H1 (cell line): ENCODE measurements at regions not wholly inside any gene's neighbourhood (a gene's known extent, or its start where the extent isn't known, plus 50 kb on each side); places are given as distances from the start of the nearest gene placed in this dataset.

ENCODE experiments used
- CTCF ChIA-PET: fragments of 300-600 bp; sonication (Branson Sonifier 250); formaldehyde crosslinking; loops from one replicate; lab custom pipeline; 2021; ENCODE audit not compliant: partially characterized antibody; lab: Charles Lee
- POLR2A ChIA-PET: fragments of 300-600 bp; sonication (Branson Sonifier 250); formaldehyde crosslinking; loops from one replicate; lab custom pipeline; 2021; ENCODE audit warnings: inconsistent platforms; ENCODE audit not compliant: partially characterized antibody; lab: Charles Lee
- DNase-seq, 2 experiments: peaks; one replicate each; pipeline versions ENCODE4 v3.0.0 to v3.0.0-alpha.2; 2010 to 2022; ENCODE audit warnings: low spot score in 2 of 2, low read depth in 1 of 2, mixed read lengths in 1 of 2
- FAIRE-seq: peaks from 2 replicates; lab custom pipeline; 2011; peaks lifted over from hg19 to GRCh38; lab: Jason Lieb, UNC
- H2AFZ ChIP-seq: 2 replicates; pipeline ENCODE4 v1.8.1; 2012; ENCODE audit warnings: low read length, inconsistent platforms
- H2AK5ac ChIP-seq: 2 replicates; pipeline ENCODE4 v1.6.1; 2013; ENCODE audit warnings: low read depth, low read length
- H2BK120ac ChIP-seq: replicated peaks from 2 replicates; pipeline ENCODE3; 2013; ENCODE audit warnings: low read depth, low read length, inconsistent platforms
- H2BK12ac ChIP-seq: 2 replicates; pipeline ENCODE4 v1.6.1; 2013; ENCODE audit warnings: low read depth, low read length
- H2BK15ac ChIP-seq: 2 replicates; pipeline ENCODE4 v1.6.1; 2013; ENCODE audit warnings: low read length
- H2BK20ac ChIP-seq: 2 replicates; pipeline ENCODE4 v1.6.1; 2013; ENCODE audit warnings: low read length
- H2BK5ac ChIP-seq: 2 replicates; pipeline ENCODE4 v1.6.1; 2013; ENCODE audit warnings: low read depth, low read length
- H3K14ac ChIP-seq: 2 replicates; pipeline ENCODE4 v1.6.1; 2013; ENCODE audit warnings: inconsistent platforms; ENCODE audit not compliant: insufficient read length
- H3K18ac ChIP-seq: 2 replicates; pipeline ENCODE4 v1.6.1; 2013; ENCODE audit warnings: low read length; ENCODE audit errors: extremely low read depth
- H3K23ac ChIP-seq: 2 replicates; pipeline ENCODE4 v1.6.1; 2013; ENCODE audit warnings: inconsistent platforms; ENCODE audit not compliant: insufficient read length
- H3K23me2 ChIP-seq: 2 replicates; pipeline ENCODE4 v1.6.1; 2013; ENCODE audit warnings: low read depth, low read length
- H3K27ac ChIP-seq: 2 replicates; pipeline ENCODE4 v1.6.1; 2011; ENCODE audit warnings: low read depth, low read length, inconsistent platforms
- H3K27me3 ChIP-seq, 4 experiments: replicated peaks in 1 of 4; 1 replicate in 1 of 4; 2 replicates in 3 of 4; pipeline versions ENCODE4 v1.6.1 to v1.8.1; 2011 to 2013; ENCODE audit warnings: low read length in 3 of 4, mild to moderate bottlenecking in 3 of 4, inconsistent platforms in 2 of 4, mixed read lengths in 2 of 4, moderate library complexity in 1 of 4; ENCODE audit not compliant: control insufficient read depth in 3 of 4, insufficient read depth in 3 of 4; ENCODE audit errors: extremely low read depth in 1 of 4
- H3K36me3 ChIP-seq, 4 experiments: 2 replicates each; pipeline versions ENCODE4 v1.6.1 to v1.8.1; 2011 to 2013; ENCODE audit warnings: mild to moderate bottlenecking in 4 of 4, low read length in 3 of 4, moderate library complexity in 2 of 4, control low read depth in 1 of 4, inconsistent platforms in 1 of 4; ENCODE audit not compliant: insufficient read depth in 4 of 4, control insufficient read depth in 2 of 4
- H3K4ac ChIP-seq: replicated peaks from 2 replicates; pipeline ENCODE3; 2013; ENCODE audit warnings: low read length, low read depth, mixed read lengths, inconsistent platforms; ENCODE audit not compliant: insufficient read length
- H3K4me1 ChIP-seq, 4 experiments: replicated peaks in 1 of 4; 1 replicate in 1 of 4; 2 replicates in 3 of 4; pipeline versions ENCODE4 v1.6.1 to v1.8.1; 2011 to 2013; ENCODE audit warnings: low read length in 3 of 4, inconsistent platforms in 2 of 4, mixed read lengths in 1 of 4; ENCODE audit not compliant: insufficient read depth in 4 of 4, control insufficient read depth in 3 of 4
- H3K4me2 ChIP-seq, 2 experiments: 2 replicates each; pipeline versions ENCODE4 v1.6.1 to v1.8.1; 2011 to 2013; ENCODE audit warnings: low read depth in 2 of 2, low read length in 2 of 2, control low read depth in 1 of 2, inconsistent platforms in 1 of 2, mild to moderate bottlenecking in 1 of 2; ENCODE audit not compliant: insufficient read depth in 1 of 2
- H3K4me3 ChIP-seq, 4 experiments: fragments of 200-600, 300-600 bp in 1 of 4; sonication (generic), shearing (Covaris generic), sonication (Bioruptor Twin) in 1 of 4; 2 replicates each; pipeline versions ENCODE4 v1.5.1 to v1.8.1; 2011 to 2016; ENCODE audit warnings: low read length in 4 of 4, low read depth in 3 of 4, control low read depth in 2 of 4, inconsistent platforms in 2 of 4, mild to moderate bottlenecking in 2 of 4, mixed read lengths in 1 of 4, moderate library complexity in 1 of 4; ENCODE audit not compliant: insufficient read depth in 2 of 4; ENCODE audit errors: extremely low read depth in 1 of 4
- H3K56ac ChIP-seq: replicated peaks from 2 replicates; pipeline ENCODE3; 2013; ENCODE audit warnings: low read depth, mild to moderate bottlenecking, mixed read lengths, low read length, inconsistent platforms; ENCODE audit not compliant: insufficient read length
- H3K79me1 ChIP-seq: 2 replicates; pipeline ENCODE4 v1.6.1; 2013; ENCODE audit warnings: low read depth, low read length, control low read depth
- H3K79me2 ChIP-seq, 2 experiments: 2 replicates each; pipeline versions ENCODE4 v1.6.1 to v1.8.1; 2012 to 2013; ENCODE audit warnings: low read length in 2 of 2, mild to moderate bottlenecking in 2 of 2, inconsistent platforms in 1 of 2; ENCODE audit not compliant: insufficient read depth in 2 of 2, control insufficient read depth in 1 of 2
- H3K9ac ChIP-seq, 4 experiments: replicated peaks in 1 of 4; 1 replicate in 1 of 4; 2 replicates in 3 of 4; pipeline versions ENCODE4 v1.6.1 to v1.8.1; 2011 to 2013; ENCODE audit warnings: low read depth in 3 of 4, low read length in 3 of 4, control low read depth in 2 of 4, mild to moderate bottlenecking in 2 of 4, moderate library complexity in 2 of 4, inconsistent platforms in 1 of 4; ENCODE audit errors: extremely low read depth in 1 of 4
- H3K9me3 ChIP-seq, 2 experiments: 2 replicates each; pipeline versions ENCODE4 v1.6.1 to v1.8.1; 2012 to 2013; ENCODE audit warnings: mild to moderate bottlenecking in 2 of 2, moderate library complexity in 2 of 2, control low read depth in 1 of 2, inconsistent platforms in 1 of 2, low read depth in 1 of 2, low read length in 1 of 2, mixed read lengths in 1 of 2; ENCODE audit not compliant: insufficient read depth in 2 of 2
- H4K20me1 ChIP-seq, 2 experiments: replicated peaks in 1 of 2; 2 replicates each; pipeline versions ENCODE3 to v1.8.1; 2011 to 2013; ENCODE audit warnings: inconsistent platforms in 2 of 2, low read length in 2 of 2, mild to moderate bottlenecking in 1 of 2; ENCODE audit not compliant: insufficient read depth in 2 of 2, control insufficient read depth in 1 of 2
- H4K5ac ChIP-seq: 2 replicates; pipeline ENCODE4 v1.6.1; 2013; ENCODE audit warnings: low read length, low read depth, mixed read lengths, inconsistent platforms; ENCODE audit not compliant: insufficient read length
- H4K8ac ChIP-seq: 2 replicates; pipeline ENCODE4 v1.8.0; 2013; ENCODE audit warnings: mild to moderate bottlenecking, moderate library complexity, low read length, inconsistent platforms; ENCODE audit not compliant: insufficient read depth; ENCODE audit errors: extremely low read depth
- H4K91ac ChIP-seq: replicated peaks from 2 replicates; pipeline ENCODE3; 2013; ENCODE audit warnings: low read length, mixed read lengths, inconsistent platforms; ENCODE audit not compliant: insufficient read length
- ATF2 ChIP-seq: IDR thresholded peaks from 2 replicates; pipeline ENCODE4 v1.6.1; 2012; ENCODE audit warnings: low read length, inconsistent platforms
- BRCA1 ChIP-seq: IDR thresholded peaks from 2 replicates; pipeline ENCODE4 v1.6.1; 2012; ENCODE audit warnings: low read depth, low read length, improper control_type of control experiment
- CBX5 ChIP-seq: fragments of 300-800, 300-1000 bp; sonication (generic); IDR thresholded peaks from 2 replicates; pipeline ENCODE4 v1.7.1; 2016; ENCODE audit warnings: antibody characterized with exemption, low read length, low read depth
- CBX8 ChIP-seq: fragments of 300-800, 300-1000 bp; sonication (generic); IDR thresholded peaks from 2 replicates; pipeline ENCODE4 v1.7.1; 2016; ENCODE audit warnings: low read depth, low read length, borderline replicate concordance
- HDAC6 ChIP-seq: IDR thresholded peaks from one replicate; pipeline ENCODE4 v1.7.1; 2012; ENCODE audit warnings: low read depth, mild to moderate bottlenecking, inconsistent platforms, low read length, moderate library complexity
- RAD21 ChIP-seq, 2 experiments: IDR thresholded peaks in 1 of 2; conservative IDR thresholded peaks in 1 of 2; 2 replicates each; pipeline ENCODE4 v1.6.1; 2011; ENCODE audit warnings: low read depth in 2 of 2, low read length in 2 of 2, improper control_type of control experiment in 1 of 2, inconsistent platforms in 1 of 2, mild to moderate bottlenecking in 1 of 2, moderate library complexity in 1 of 2
- RXRA ChIP-seq: IDR thresholded peaks from 2 replicates; pipeline ENCODE4 v1.6.1; 2011; ENCODE audit warnings: low read depth, mild to moderate bottlenecking, low read length, moderate library complexity; ENCODE audit not compliant: insufficient read depth
- SIN3A ChIP-seq, 2 experiments: IDR thresholded peaks in 1 of 2; conservative IDR thresholded peaks in 1 of 2; 2 replicates each; pipeline ENCODE4 v1.6.1; 2011 to 2012; ENCODE audit warnings: low read length in 2 of 2, improper control_type of control experiment in 1 of 2, low read depth in 1 of 2, mild to moderate bottlenecking in 1 of 2
- SIRT6 ChIP-seq: IDR thresholded peaks from one replicate; pipeline ENCODE4 v1.7.1; 2012; ENCODE audit warnings: low read length, inconsistent platforms
- SUZ12 ChIP-seq: fragments of 200-600 bp; sonication (generic); IDR thresholded peaks from 2 replicates; pipeline ENCODE4 v1.6.1; 2012; ENCODE audit warnings: mild to moderate bottlenecking, inconsistent platforms, low read length, moderate library complexity, mixed read lengths
- TAF7 ChIP-seq: optimal IDR thresholded peaks from 2 replicates; pipeline ENCODE3; 2011; ENCODE audit warnings: low read depth, mild to moderate bottlenecking, inconsistent platforms, low read length, moderate library complexity, borderline replicate concordance
- TCF12 ChIP-seq: IDR thresholded peaks from 2 replicates; pipeline ENCODE4 v1.6.1; 2011; ENCODE audit warnings: low read depth, mild to moderate bottlenecking, low read length
- WGBS, 2 experiments: shearing (Covaris generic) in 1 of 2; methylation state at CpG; one replicate each; pipeline versions ENCODE4 v1.1.6 to v1.1.7; 2013 to 2015; ENCODE audit warnings: low lambda C conversion rate in 2 of 2, mixed read lengths in 2 of 2, inconsistent platforms in 1 of 2, low coverage in 1 of 2, missing lambda C conversion rate in 1 of 2; ENCODE audit not compliant: insufficient replicate concordance in 2 of 2, insufficient coverage in 1 of 2, insufficient read length in 1 of 2; ENCODE audit errors: extremely low coverage in 1 of 2, missing lambda C conversion rate in 1 of 2; 5-methylcytosine and 5-hydroxymethylcytosine counted together

- no peak overlapping the region for H3K4me3 ChIP-seq
- no peak overlapping the region for H3K18ac ChIP-seq
- FAIRE-seq (no peak), DNase-seq (no peak)
- no peaks in the 10 kb centered on the region for H3K27me3 ChIP-seq
- H2AK5ac ChIP-seq, result no peak overlapping the region
- H4K5ac ChIP-seq, result no peak overlapping the region
- H4K20me1 ChIP-seq, result no peaks in the 10 kb centered on the region
- no peak overlapping the region for H3K23ac ChIP-seq
- no peak overlapping the region for H2BK20ac ChIP-seq
- H2BK12ac ChIP-seq, result no peak overlapping the region
- H3K4ac ChIP-seq, result no peak overlapping the region
- H3K79me2 ChIP-seq, result no peaks in the 10 kb centered on the region
- H2AFZ ChIP-seq, result no peak overlapping the region
- H3K4me1 ChIP-seq, result no peaks in the 10 kb centered on the region
- H3K9ac ChIP-seq, result no peak overlapping the region
- no peaks in the 10 kb centered on the region for H3K79me1 ChIP-seq
- ChIA-PET POLR2A (no interaction called here), CTCF (no interaction called here)
- no peak overlapping the region for H2BK5ac ChIP-seq
- H2BK15ac ChIP-seq, result no peak overlapping the region
- no peak overlapping the region for H3K56ac ChIP-seq
- no peaks in the 10 kb centered on the region; the same call in 1 of the 2 replicates for H3K23me2 ChIP-seq
- 81% methylated on average over 1 of the region's 1 CpG; no CpG with 5 or more reads in 1 of the 2 experiments for WGBS, 2 experiments
- H4K8ac ChIP-seq, result no peak overlapping the region
- H3K14ac ChIP-seq, result no peak overlapping the region
- no peak overlapping the region for H3K27ac ChIP-seq
- H3K36me3 ChIP-seq, result no peaks in the 10 kb centered on the region
- H3K4me2 ChIP-seq, result no peak overlapping the region
- no peak overlapping the region for H4K91ac ChIP-seq
- H3K9me3 ChIP-seq, result peaks cover 0 to 4% of the 10 kb centered on the region in 2 experiments; a peak in 1 of 4 replicates
- no peak overlapping the region for H2BK120ac ChIP-seq
- TF ChIP-seq TAF7 (no peak), RAD21 (IDR thresholded peaks at IDR 0.05 in 1 of 2, conservative IDR thresholded peaks at IDR 0.05 in 1 of 2; ENCODE audit: low read depth in 2 of 2, low read length in 2 of 2) (no peak), CBX5 (no peak), ATF2 (no peak), SIN3A (conservative IDR thresholded peaks at IDR 0.05 in 1 of 2, IDR thresholded peaks at IDR 0.05 in 1 of 2; ENCODE audit: low read depth in 1 of 2, low read length in 2 of 2) (no peak), SIRT6 (no peak), BRCA1 (no peak), RXRA (no peak), TCF12 (no peak), HDAC6 (no peak), CBX8 (no peak), SUZ12 (no peak)
Measured at GRCh38 chr7:106444068-106444655, 159.4 kb upstream of the NAMPT start.
